Liver (tissue), 8 donors: ENCODE measurements at regions not wholly inside any gene's neighbourhood (a gene's known extent, or its start where the extent isn't known, plus 50 kb on each side); places are given as distances from the start of the nearest gene placed in this dataset.

Experiments used
- DNase-seq: peaks from one replicate; pipeline ENCODE4 v3.0.0-alpha.2; 2017; ENCODE audit warnings: low spot score
- H3K27ac ChIP-seq, 2 donors: one replicate each; pipeline ENCODE4 v1.7.0; 2013; ENCODE audit warnings: inconsistent platforms in 2 of 2, low read length in 2 of 2, control low read depth in 1 of 2, low read depth in 1 of 2, mild to moderate bottlenecking in 1 of 2
- H3K27me3 ChIP-seq, 4 donors: one replicate each; pipeline versions ENCODE4 v1.6.1 to v1.7.0; 2013; ENCODE audit warnings: low read length in 3 of 4, inconsistent platforms in 1 of 4, mild to moderate bottlenecking in 1 of 4, moderate library complexity in 1 of 4; ENCODE audit not compliant: control insufficient read depth in 4 of 4, insufficient read depth in 4 of 4
- H3K36me3 ChIP-seq, 4 donors: one replicate each; pipeline versions ENCODE4 v1.6.1 to v1.7.0; 2013; ENCODE audit warnings: low read length in 3 of 4, mild to moderate bottlenecking in 3 of 4, low read depth in 1 of 4, moderate library complexity in 1 of 4; ENCODE audit not compliant: control insufficient read depth in 4 of 4, insufficient read depth in 3 of 4
- H3K4me1 ChIP-seq, 4 donors: one replicate each; pipeline versions ENCODE4 v1.6.1 to v1.7.0; 2013; ENCODE audit warnings: low read length in 3 of 4, mild to moderate bottlenecking in 3 of 4, moderate library complexity in 1 of 4; ENCODE audit not compliant: control insufficient read depth in 4 of 4, insufficient read depth in 4 of 4
- H3K4me3 ChIP-seq, 3 donors: one replicate each; pipeline versions ENCODE4 v1.6.1 to v1.7.0; 2013; ENCODE audit warnings: low read length in 3 of 3, control low read depth in 1 of 3, low read depth in 1 of 3, mild to moderate bottlenecking in 1 of 3
- H3K9ac ChIP-seq, 2 donors: one replicate each; pipeline ENCODE4 v1.7.0; 2013; ENCODE audit warnings: low read length in 2 of 2, mild to moderate bottlenecking in 2 of 2, moderate library complexity in 2 of 2, control low read depth in 1 of 2, low read depth in 1 of 2
- H3K9me3 ChIP-seq, 4 donors: one replicate each; pipeline versions ENCODE4 v1.6.1 to v1.7.0; 2013; ENCODE audit warnings: low read length in 3 of 4; ENCODE audit not compliant: control insufficient read depth in 4 of 4
- ATF3 ChIP-seq: IDR thresholded peaks from 2 replicates; pipeline ENCODE4 v1.6.1; 2016; ENCODE audit warnings: antibody characterized with exemption
- CTCF ChIP-seq: fragments of 150-350 bp; IDR thresholded peaks from 2 replicates; pipeline ENCODE4 v1.5.1; 2017; ENCODE audit warnings: improper control_type of control experiment, low read depth, low read length; ENCODE audit not compliant: missing input control
- FOXA2 ChIP-seq: IDR thresholded peaks from 2 replicates; pipeline ENCODE4 v1.6.1; 2016; ENCODE audit warnings: antibody characterized with exemption
- GABPA ChIP-seq, 2 donors: IDR thresholded peaks in 1 of 2; conservative IDR thresholded peaks in 1 of 2; 2 replicates each; pipeline ENCODE4 v1.6.1; 2016; ENCODE audit warnings: antibody characterized with exemption in 2 of 2, mild to moderate bottlenecking in 1 of 2, moderate library complexity in 1 of 2
- HNF4A ChIP-seq, 2 donors: conservative IDR thresholded peaks; 2 replicates each; pipeline ENCODE4 v1.6.1; 2016; ENCODE audit warnings: antibody characterized with exemption in 2 of 2, mild to moderate bottlenecking in 2 of 2
- JUND ChIP-seq, 2 donors: IDR thresholded peaks; 2 replicates each; pipeline ENCODE4 v1.6.1; 2016; ENCODE audit warnings: antibody characterized with exemption in 2 of 2
- NR2F2 ChIP-seq: IDR thresholded peaks from 2 replicates; pipeline ENCODE4 v1.6.1; 2016; ENCODE audit warnings: antibody characterized with exemption
- RAD21 ChIP-seq, 2 donors: IDR thresholded peaks; 2 replicates each; pipeline ENCODE4 v1.6.1; 2016; ENCODE audit warnings: antibody characterized with exemption in 2 of 2, mild to moderate bottlenecking in 2 of 2
- REST ChIP-seq: IDR thresholded peaks from 2 replicates; pipeline ENCODE4 v1.6.1; 2016; ENCODE audit warnings: antibody characterized with exemption, mild to moderate bottlenecking
- RXRA ChIP-seq, 2 donors: IDR thresholded peaks; 2 replicates each; pipeline ENCODE4 v1.6.1; 2017 to 2018; ENCODE audit warnings: antibody characterized with exemption in 2 of 2, mild to moderate bottlenecking in 1 of 2
- SP1 ChIP-seq: IDR thresholded peaks from 2 replicates; pipeline ENCODE4 v1.6.1; 2018; ENCODE audit warnings: antibody characterized with exemption, mild to moderate bottlenecking
- TAF1 ChIP-seq: conservative IDR thresholded peaks from 2 replicates; pipeline ENCODE4 v1.6.1; 2016; ENCODE audit warnings: antibody characterized with exemption, mild to moderate bottlenecking
- ZBTB33 ChIP-seq: IDR thresholded peaks from 2 replicates; pipeline ENCODE4 v1.6.1; 2016; ENCODE audit warnings: antibody characterized with exemption
- WGBS: extraction: QIAGEN DNeasy Blood & Tissue Kit; methylation state at CpG from one replicate; pipeline ENCODE4 v1.1.7; 2013; 5-methylcytosine and 5-hydroxymethylcytosine counted together
- donor health status: healthy.
- donor health status: healthy.
- donor health status: healthy.
- donor health status: healthy.
- donor health status: healthy.

- TF ChIP-seq TAF1 (no peak), FOXA2 (no peak), GABPA (IDR thresholded peaks at IDR 0.05 in 1 of 2, conservative IDR thresholded peaks at IDR 0.05 in 1 of 2) (no peak), ATF3 (no peak), REST (no peak), ZBTB33 (no peak), NR2F2 (no peak), RXRA (IDR thresholded peaks at IDR 0.05) (no peak), HNF4A (conservative IDR thresholded peaks at IDR 0.05) (no peak)
- no peaks in the 10 kb centered on the region for H3K36me3 ChIP-seq
- no peak for DNase-seq
- H3K4me3 ChIP-seq: no peak overlapping the region
- 71% methylated on average over 3 of the region's 3 CpGs for WGBS
- no peak overlapping the region for H3K9ac ChIP-seq
- H3K4me1 ChIP-seq: no peaks in the 10 kb centered on the region
- no peak overlapping the region for H3K27ac ChIP-seq
- no peaks in the 10 kb centered on the region for H3K27me3 ChIP-seq
- H3K9me3 ChIP-seq: no peaks in the 10 kb centered on the region
These were observed 345.0 kb downstream of the SEMA3D start for GRCh38 chr7:84841809-84842208.

DNA sequence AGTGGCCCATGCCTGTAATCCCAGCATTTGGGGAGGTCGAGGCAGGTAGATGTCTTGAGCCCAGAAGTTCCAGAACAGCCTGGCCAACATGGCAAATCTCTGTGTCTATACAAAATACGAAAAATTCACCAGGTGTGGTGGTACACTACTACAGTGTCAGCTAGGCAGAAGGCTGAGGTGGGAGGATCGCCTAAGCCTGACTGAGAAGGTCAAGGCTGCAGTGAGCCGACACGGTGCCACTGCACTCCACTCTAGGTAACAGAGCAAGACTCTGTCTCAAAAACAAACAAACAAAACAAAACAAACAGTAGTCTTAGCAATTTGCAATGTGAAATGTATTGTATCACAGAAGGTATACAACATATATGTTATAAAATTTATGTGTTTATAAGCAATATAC lies 348.0 kb downstream of the SEMA3D start:
- H3K9me3 ChIP-seq: no peaks in the 10 kb centered on the region
- H3K4me3 ChIP-seq: no peak overlapping the region
- WGBS: 59% methylated on average over 5 of the region's 5 CpGs
- DNase-seq: no peak
- H3K27me3 ChIP-seq: no peaks in the 10 kb centered on the region
- no peak overlapping the region for H3K27ac ChIP-seq
- H3K9ac ChIP-seq: no peak overlapping the region
- H3K36me3 ChIP-seq: no peaks in the 10 kb centered on the region
- TF ChIP-seq FOXA2 (no peak), RAD21 (IDR thresholded peaks at IDR 0.05) (no peak), TAF1 (no peak), ZBTB33 (no peak), CTCF (no peak), SP1 (no peak), JUND (IDR thresholded peaks at IDR 0.05) (no peak)
- no peaks in the 10 kb centered on the region for H3K4me1 ChIP-seq
